ENCODE measurements at regions not wholly inside any gene's neighbourhood (a gene's known extent, or its start where the extent isn't known, plus 50 kb on each side); places are given as distances from the start of the nearest gene placed in this dataset.
A peak's percentile ranks its signal among the peaks of the same experiment; 100 is the strongest.

DNA sequence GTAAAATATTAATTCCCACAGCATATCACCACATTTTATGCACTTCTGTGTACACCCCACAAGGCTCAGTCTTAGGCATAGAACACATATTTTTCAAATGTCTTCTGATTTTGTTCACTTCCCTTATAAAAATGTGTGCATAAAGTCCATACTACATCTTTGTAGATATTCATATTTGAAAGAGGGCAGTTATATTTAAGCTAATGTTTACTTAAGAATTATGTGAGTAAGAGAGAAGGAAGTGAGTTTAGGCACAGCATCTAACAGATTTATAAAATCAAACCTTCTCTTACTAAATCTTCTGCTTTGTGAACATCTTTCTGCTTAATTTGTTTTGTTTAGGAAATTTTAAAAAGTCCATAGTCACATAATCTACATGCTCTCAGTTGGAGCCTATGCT is 648.1 kb downstream of the FSCB start:
- H3K27me3 ChIP-seq: no peaks in the 10 kb centered on the region
- H3K27ac ChIP-seq (replicated peaks in 1 of 4): no peak overlapping the region
- H3K4me1 ChIP-seq: no peaks in the 10 kb centered on the region
- intact Hi-C loops (cut with DNase I): no loop called here
- H3K9me3 ChIP-seq: no peaks in the 10 kb centered on the region
- no peak overlapping the region for H3K4me3 ChIP-seq
- no peaks in the 10 kb centered on the region for H3K36me3 ChIP-seq
- DNase-seq (ENCODE audit: extremely low spot score): no peak
- TF ChIP-seq CTCF (IDR thresholded peaks at IDR 0.05) (no peak), EP300 (IDR thresholded peaks at IDR 0.05) (no peak), POLR2A (IDR thresholded peaks at IDR 0.05; ENCODE audit: low read depth) (no peak), POLR2AphosphoS5 (IDR thresholded peaks at IDR 0.05) (no peak)

DNA sequence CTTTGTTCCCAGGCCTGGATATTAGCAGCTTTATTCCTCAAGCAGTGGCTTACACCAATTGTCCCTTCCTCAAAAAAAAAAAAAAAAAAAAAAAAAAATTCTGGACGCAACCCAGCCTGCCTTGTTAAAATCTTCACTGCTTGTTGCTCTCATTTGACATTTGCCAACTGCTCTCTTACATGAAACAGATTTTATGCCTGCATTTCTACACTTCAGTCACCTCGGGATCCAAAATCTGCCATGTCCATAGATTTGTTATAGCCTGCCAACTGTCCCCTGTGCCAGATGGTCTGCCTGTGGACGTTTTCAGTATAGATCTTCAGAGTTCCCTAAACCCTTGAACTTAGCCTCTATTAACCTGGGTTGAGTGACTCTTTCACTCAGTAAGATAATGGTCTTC is 651.5 kb downstream of the FSCB start:
- Histone ChIP-seq H3K9me3 (no peaks in the 10 kb centered on the region), H3K27me3 (no peaks in the 10 kb centered on the region), H3K4me3 (no peak overlapping the region), H3K36me3 (no peaks in the 10 kb centered on the region), H3K27ac (replicated peaks in 1 of 4) (no peak overlapping the region), H3K4me1 (no peaks in the 10 kb centered on the region)
- intact Hi-C loops (cut with DNase I): no loop called here
- WGBS: 28% methylated on average over 3 of the region's 3 CpGs
- DNase-seq (ENCODE audit: extremely low spot score): no peak
- TF ChIP-seq EP300 (IDR thresholded peaks at IDR 0.05): no peak
- no peak for TF ChIP-seq CTCF (IDR thresholded peaks at IDR 0.05)
- TF ChIP-seq POLR2AphosphoS5 (IDR thresholded peaks at IDR 0.05): no peak
- no peak for TF ChIP-seq POLR2A (IDR thresholded peaks at IDR 0.05; ENCODE audit: low read depth)

DNA sequence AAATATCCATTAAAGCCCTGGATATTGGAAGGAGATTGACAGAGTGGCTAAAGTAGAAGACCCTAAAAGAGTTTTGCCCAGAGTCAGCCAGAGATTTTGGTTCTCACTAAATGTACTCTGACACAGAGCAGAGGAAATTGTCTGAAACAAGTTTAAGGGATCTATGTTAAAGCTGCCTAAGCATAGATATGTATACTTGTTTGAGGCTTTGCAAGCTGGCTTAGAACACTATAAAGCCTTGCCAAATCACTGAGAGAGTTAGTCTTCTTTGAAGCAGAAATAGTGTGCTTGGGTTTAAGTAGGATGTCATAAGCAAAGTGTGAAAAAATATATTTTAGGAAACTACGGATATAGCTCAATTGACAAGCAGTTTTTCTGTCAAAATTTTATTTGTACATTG is 653.5 kb downstream of the FSCB start:
- Histone ChIP-seq H3K4me3 (no peak overlapping the region), H3K9me3 (no peaks in the 10 kb centered on the region), H3K4me1 (no peaks in the 10 kb centered on the region), H3K27me3 (no peaks in the 10 kb centered on the region), H3K27ac (replicated peaks in 1 of 4) (no peak overlapping the region), H3K36me3 (no peaks in the 10 kb centered on the region)
- intact Hi-C loops (cut with DNase I): no loop called here
- no peak for TF ChIP-seq POLR2A (IDR thresholded peaks at IDR 0.05; ENCODE audit: low read depth)
- no peak for TF ChIP-seq EP300 (IDR thresholded peaks at IDR 0.05)
- no peak for TF ChIP-seq CTCF (IDR thresholded peaks at IDR 0.05)
- TF ChIP-seq POLR2AphosphoS5 (IDR thresholded peaks at IDR 0.05): no peak
- 71% methylated on average over 1 of the region's 1 CpG for WGBS
- DNase-seq (ENCODE audit: extremely low spot score): no peak

DNA sequence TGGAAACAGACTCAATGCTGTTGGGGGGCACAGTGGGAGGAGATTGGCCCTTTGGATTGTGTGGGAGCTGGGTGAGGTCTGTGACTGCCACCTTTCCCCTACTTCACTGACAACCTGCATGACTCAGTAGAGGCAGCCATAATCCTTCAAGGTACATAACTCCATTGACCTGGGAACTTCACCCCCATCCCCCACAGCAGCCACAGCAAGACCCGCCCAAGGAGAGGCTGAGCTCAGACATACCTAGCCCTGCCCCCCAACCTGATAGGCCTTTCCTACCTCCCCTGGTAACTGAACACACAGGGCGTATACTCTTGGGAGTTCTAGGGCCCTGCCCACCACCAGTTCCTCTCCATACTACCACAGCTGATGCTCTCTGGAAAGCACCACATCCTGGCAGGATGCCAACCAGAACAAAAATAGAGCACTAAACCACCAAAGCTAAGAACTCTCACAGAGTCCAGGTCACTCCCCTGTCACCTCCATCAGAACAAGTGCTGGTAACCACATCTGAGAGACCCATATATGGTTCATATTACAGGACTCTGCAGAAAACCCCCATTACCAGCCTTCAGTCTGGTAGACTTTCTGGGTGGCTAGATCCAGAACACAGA is 703.9 kb downstream of the FSCB start:
- Histone ChIP-seq H3K9me3 (peaks cover 0 to 3% (median 0%) of the 10 kb centered on the region in 4 donors), H3K4me3 (no peak overlapping the region), H3K36me3 (no peaks in the 10 kb centered on the region), H3K27me3 (no peaks in the 10 kb centered on the region), H3K4me1 (no peaks in the 10 kb centered on the region), H3K27ac (replicated peaks in 1 of 4) (no peak overlapping the region)
- 79% methylated on average over 2 of the region's 2 CpGs for WGBS
- intact Hi-C loops (cut with DNase I): no loop called here
- TF ChIP-seq CTCF (IDR thresholded peaks at IDR 0.05) (no peak), POLR2A (IDR thresholded peaks at IDR 0.05; ENCODE audit: low read depth) (no peak), EP300 (IDR thresholded peaks at IDR 0.05) (no peak), POLR2AphosphoS5 (IDR thresholded peaks at IDR 0.05) (no peak)
- DNase-seq (ENCODE audit: extremely low spot score): no peak

DNA sequence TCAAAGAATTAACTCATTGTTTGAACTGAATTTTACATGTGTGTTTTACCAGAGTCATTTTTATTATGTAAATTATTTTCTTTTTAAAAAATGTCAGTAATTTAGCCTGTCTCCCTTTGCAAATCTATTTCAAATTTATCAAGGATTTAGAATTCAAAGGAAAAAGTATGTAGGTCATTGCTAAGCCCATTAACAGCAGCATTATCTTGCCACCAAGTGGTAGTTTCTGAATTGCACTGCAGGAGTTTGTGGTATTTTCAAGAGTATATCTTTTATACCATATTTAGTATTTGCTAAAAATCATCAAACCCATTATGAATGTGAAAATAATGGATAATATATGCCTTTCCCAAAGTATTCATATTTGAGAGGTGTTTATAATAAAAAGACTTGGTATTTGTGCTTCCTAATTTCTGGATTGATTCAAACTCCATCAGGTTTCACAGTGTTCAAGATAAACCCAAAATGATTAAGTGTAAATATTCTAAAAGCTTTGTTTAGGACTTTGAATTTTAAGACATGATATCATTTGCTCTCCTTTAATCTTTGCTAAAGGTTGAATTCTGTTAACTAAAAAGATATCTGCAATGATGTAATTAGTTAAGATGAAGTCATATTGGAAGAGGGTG is 711.4 kb downstream of the FSCB start:
- Histone ChIP-seq H3K27me3 (no peaks in the 10 kb centered on the region), H3K36me3 (no peaks in the 10 kb centered on the region), H3K9me3 (no peaks in the 10 kb centered on the region), H3K4me1 (peaks cover 0 to 17% (median 2%) of the 10 kb centered on the region in 4 donors), H3K27ac (replicated peaks in 1 of 4) (no peak overlapping the region), H3K4me3 (no peak overlapping the region)
- no peak for DNase-seq (ENCODE audit: extremely low spot score)
- intact Hi-C loops (cut with DNase I): no loop called here
- TF ChIP-seq POLR2AphosphoS5 (IDR thresholded peaks at IDR 0.05) (no peak), CTCF (IDR thresholded peaks at IDR 0.05) (peak; percentile 31 to 68 (median 34)), EP300 (IDR thresholded peaks at IDR 0.05) (no peak)
